ENCODE measurements at regions not wholly inside any gene's neighbourhood (a gene's known extent, or its start where the extent isn't known, plus 50 kb on each side); places are given as distances from the start of the nearest gene placed in this dataset.

DNA sequence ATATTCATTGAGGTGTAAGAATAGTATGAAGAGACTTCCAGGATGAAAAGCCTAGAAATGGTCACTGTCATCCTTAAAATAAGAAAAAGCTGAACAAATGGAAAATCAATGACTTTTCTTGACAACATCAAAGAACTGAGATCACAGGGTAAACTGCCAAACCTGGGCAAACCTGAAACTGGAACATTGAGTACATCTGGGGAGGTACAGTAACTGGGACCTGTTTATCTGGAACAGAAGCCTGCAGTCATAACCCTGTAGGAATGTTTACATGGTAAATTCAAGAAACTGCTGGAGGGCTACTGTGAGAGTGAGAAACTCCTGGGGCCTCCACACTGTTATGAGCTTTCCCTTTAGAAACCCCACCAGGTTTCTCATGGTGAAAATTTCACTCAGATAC lies 130.1 kb upstream of the PIRT start:
- no peak for DNase-seq (ENCODE audit: low spot score)

DNA sequence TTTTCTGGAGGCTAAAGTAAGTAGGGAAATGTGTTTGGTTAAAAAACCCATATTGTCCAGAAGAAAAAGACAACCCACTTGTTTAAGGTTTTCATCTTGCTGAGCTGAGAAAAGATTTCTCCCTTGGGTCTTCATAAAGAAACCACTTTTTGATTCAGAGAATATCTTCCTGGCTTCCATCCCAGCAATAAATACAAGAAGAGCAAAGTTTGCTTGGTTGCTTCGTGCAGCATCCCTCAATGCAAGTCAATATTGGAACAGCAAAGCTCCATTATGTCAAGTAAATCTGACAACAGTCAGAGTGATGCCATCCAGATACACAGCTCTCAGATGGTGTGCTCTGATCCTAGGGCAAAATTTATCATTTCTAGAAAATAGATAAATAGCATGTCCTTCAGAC lies 118.9 kb upstream of the PIRT start:
- DNase-seq (ENCODE audit: low spot score) = no peak

DNA sequence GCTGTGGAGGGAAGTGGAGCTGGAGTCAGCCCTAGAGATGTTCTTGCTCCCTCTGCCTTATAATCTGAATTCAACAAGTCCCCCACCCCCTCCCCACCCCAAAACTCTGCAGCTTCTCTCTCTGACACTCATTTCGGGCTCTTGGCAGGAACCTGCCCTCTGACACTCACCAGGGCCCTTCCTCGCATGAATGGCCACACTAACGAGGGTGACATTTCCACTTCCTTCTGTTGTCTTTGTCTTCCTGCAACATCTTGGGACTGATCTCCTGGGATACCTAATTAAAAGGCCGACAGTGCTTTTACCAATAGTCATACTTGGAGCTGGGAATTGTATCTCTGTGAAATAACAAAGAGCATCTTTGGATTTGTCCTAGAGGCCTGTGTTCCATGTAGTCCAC lies 106.9 kb upstream of the PIRT start:
- DNase-seq (ENCODE audit: low spot score) = no peak

DNA sequence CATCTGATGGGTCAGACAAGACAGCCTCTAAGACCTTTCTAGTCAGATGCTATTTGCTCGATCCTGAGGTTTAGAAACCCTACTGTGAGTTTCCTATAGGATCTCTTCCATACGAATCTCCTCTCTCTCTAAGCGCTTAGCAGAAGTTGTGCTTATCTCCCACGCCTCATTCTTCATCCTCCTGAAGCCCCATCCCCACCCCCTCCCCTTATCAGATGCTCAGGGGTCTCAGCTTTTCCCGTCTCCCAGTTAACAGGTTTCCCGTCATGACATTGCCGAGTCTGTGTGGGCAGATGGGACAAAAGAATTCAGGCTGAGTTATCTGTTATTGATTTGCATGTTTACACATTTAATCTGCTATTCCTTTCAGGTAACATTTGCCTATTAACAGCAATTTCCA lies 99.0 kb upstream of the PIRT start:
- DNase-seq (ENCODE audit: low spot score) = no peak

DNA sequence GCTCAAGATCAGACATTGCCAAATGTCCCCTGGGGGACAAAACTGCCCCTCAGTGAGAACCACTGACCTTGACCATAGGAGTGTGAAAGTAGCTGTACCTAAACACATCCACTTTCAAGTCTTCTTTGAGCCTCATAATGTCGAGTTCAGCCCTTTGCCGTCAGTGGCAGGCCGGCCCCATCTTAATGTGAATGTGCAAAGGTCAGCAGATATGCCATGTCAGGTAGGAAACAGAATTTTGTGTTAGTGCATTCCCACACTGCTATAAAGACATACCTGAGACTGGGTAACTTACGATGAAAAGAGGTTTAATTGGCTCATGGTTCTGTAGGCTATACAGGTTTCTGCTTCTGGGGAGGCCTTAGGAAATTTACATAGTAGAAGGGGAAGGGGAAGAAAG lies 95.1 kb upstream of the PIRT start:
- DNase-seq (ENCODE audit: low spot score) = no peak

DNA sequence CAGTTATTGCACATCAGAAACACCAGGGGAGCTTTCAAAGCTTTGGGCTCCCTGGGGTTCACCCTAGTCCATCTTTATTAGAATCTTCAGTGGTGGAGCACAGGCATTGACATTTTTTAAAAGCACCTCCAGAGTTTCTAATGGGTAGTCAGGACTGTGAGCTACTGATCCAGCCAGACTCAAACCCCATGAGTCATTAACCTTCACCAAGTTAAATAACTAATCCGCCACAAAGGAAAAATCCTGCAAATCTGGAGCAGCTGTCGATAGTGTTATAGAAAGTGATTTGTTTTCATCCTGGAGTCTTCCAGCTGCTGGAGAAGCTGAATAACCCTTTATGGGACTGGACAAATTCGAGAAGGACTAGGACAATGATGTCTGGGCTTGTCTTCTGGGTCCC lies 93.2 kb upstream of the PIRT start:
- DNase-seq (ENCODE audit: low spot score) = no peak

DNA sequence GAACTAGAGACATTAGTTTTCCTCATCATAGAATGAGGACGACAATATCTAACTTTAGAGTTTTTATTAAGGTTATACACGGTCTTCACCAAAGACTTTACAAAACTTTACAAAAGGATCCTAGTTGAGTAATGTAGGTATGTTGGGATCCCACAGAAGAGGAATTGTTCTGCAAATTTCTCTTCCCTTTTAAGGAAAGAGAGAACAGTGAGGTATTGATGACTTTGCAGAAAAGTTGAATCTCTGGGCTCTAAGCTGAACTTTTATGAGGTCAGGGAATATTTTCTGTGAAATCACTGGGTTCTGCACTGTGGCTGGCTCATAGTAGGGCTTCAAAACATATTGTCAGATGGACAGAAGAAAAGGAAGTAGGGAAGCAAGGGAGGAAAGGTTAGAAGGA lies 89.8 kb upstream of the PIRT start:
- no peak for DNase-seq (ENCODE audit: low spot score)

DNA sequence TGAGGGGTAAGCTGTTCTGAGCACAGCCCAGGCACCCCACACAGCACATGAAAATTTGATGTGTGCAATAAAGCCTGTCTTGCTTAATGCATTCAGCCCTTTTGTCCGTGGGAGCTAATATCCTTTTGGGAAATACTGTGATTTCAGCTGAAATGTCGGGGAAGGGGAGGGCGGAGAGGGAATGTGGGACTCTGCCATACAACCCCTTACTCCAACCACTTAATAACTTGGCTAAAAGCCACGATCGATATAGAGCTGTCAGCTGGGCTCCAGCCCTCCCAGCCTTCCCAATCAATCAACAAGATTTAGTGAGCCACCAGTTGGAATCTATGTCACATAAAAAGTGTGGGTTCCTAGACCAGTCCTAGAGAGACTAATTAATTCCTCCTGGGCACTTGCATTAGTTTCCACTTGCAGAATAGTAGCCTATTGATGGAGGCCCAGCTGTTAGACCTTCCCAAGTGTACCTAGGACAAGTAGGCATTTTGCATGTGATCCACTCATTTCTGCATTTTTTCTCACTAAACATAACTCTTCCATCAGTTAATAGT lies 82.7 kb upstream of the PIRT start:
- no peak for DNase-seq (ENCODE audit: low spot score)

DNA sequence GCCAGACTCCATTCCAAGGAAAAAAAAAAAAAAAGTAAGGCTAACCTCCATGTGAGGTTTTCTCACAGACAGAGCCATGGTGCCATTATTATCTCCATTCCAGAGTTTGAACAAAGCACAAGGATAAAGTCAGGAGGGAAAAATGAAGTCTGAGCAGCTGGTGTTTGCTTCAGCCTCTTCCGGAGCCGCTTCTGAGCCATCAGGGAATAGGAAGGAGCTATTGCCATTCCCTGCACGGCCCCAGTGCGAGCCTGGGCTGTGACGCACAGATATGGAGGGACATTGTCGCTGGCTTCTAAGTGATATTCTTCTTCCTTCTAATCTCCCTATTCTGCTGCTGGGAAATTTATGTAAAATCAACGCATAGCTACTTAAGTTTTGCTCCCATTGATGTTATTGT lies 69.5 kb upstream of the PIRT start:
- DNase-seq (ENCODE audit: low spot score) = no peak

DNA sequence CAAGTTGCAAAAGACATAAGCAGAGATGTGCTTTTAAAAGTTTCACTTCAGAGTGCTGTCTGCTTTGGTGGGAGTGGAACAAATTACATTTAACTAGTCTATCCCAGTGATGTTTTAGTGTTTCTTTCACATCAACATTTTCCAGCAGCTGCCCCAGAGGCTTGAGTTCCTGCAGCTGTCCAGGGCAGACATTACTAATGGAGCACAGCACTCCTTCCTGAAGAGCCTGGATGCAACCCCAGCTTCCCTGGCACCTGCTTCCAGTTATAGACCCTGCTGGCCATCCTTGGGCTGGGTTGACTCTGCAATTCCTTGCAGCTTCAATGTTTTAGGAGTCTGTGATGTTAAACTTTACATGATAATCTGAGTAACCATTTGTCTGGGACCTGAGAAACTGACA lies 61.4 kb upstream of the PIRT start:
- no peak for DNase-seq (ENCODE audit: low spot score)

DNA sequence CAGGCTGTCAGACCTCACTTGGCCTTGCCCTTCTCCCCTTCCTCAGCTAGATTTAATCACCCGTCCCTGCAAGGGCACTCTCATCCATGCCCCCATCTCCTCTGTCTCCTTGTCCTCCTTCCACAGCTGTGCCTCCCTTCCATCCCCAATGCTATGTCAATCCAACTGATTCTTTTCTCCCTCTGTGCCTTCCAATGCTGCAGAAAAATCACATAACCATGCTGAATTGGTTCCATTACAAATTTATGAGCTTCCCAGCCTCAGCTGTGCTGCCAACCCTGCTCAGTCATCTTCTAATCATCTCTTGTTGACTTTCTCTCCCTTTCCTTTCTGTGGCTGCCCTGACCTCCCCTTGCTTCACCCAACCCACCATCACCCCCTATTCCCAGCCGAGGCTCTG lies 56.3 kb upstream of the PIRT start:
- no peak for DNase-seq (ENCODE audit: low spot score)

DNA sequence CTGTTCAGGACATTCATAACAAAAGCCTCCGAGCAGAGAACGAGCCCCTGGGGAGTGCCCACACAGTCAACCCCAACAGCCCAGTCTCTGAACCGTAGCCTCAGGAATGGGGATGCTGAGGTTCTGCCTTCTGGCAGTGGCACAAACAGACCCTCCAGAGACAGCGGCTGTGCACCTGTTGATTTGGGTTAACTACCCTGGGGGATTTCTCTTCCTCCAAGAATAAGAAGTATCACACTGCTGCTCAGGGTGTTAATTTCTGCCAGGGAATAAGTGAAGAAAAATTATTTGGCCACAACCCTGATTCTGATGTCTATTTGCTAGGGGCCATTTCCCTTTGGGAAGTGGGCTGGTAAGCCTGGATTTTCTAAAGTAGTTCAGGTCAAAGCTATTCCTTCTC lies 51.0 kb upstream of the PIRT start:
- no peak for DNase-seq (ENCODE audit: low spot score)

All from A172 (cell line).